Keratinocyte (primary cell): ENCODE measurements at regions not wholly inside any gene's neighbourhood (a gene's known extent, or its start where the extent isn't known, plus 50 kb on each side); places are given as distances from the start of the nearest gene placed in this dataset.

ENCODE experiments used
- DNase-seq: peaks from one replicate; pipeline ENCODE4 v3.0.0-alpha.2; 2011; ENCODE audit warnings: low read depth, missing footprints, low spot score
- FAIRE-seq: peaks from 2 replicates; lab custom pipeline; 2011; peaks lifted over from hg19 to GRCh38; lab: Jason Lieb, UNC
- H2AFZ ChIP-seq: 2 replicates; pipeline ENCODE4 v1.6.0; 2012; ENCODE audit warnings: low read length, control low read depth, inconsistent platforms; ENCODE audit not compliant: control insufficient read depth
- H3K27ac ChIP-seq: 2 replicates; pipeline ENCODE4 v1.5.1; 2011; ENCODE audit warnings: low read length; ENCODE audit not compliant: control insufficient read depth, insufficient read depth
- H3K27me3 ChIP-seq: 3 replicates; pipeline ENCODE4 v1.6.0; 2011; ENCODE audit warnings: low read length; ENCODE audit not compliant: control insufficient read depth, insufficient read depth; ENCODE audit errors: extremely low read depth
- H3K36me3 ChIP-seq, 2 experiments: 2 replicates in 1 of 2; 3 replicates in 1 of 2; pipeline ENCODE4 v1.5.1; 2011; ENCODE audit warnings: low read length in 2 of 2, mild to moderate bottlenecking in 1 of 2; ENCODE audit not compliant: control insufficient read depth in 2 of 2, insufficient read depth in 2 of 2; ENCODE audit errors: extremely low read depth in 1 of 2
- H3K4me1 ChIP-seq: 3 replicates; pipeline ENCODE4 v1.5.1; 2011; ENCODE audit warnings: low read length; ENCODE audit not compliant: control insufficient read depth, insufficient read depth; ENCODE audit errors: extremely low read depth
- H3K4me2 ChIP-seq: 3 replicates; pipeline ENCODE4 v1.6.0; 2011; ENCODE audit warnings: low read depth, low read length; ENCODE audit not compliant: control insufficient read depth, insufficient read depth; ENCODE audit errors: extremely low read depth
- H3K4me3 ChIP-seq, 3 experiments: fragments of 200-600 bp in 1 of 3; sonication (generic) in 1 of 3; 2 replicates in 2 of 3; 3 replicates in 1 of 3; pipeline ENCODE4 v1.5.1; 2011 to 2016; ENCODE audit warnings: low read length in 3 of 3, mild to moderate bottlenecking in 3 of 3, control low read depth in 2 of 3, inconsistent platforms in 1 of 3, low read depth in 1 of 3, mixed read lengths in 1 of 3, mixed run types in 1 of 3, moderate library complexity in 1 of 3; ENCODE audit not compliant: control insufficient read depth in 2 of 3, insufficient read depth in 2 of 3; ENCODE audit errors: extremely low read depth in 1 of 3
- H3K79me2 ChIP-seq: 2 replicates; pipeline ENCODE4 v1.6.0; 2012; ENCODE audit warnings: low read length; ENCODE audit not compliant: control insufficient read depth, insufficient read depth
- H3K9ac ChIP-seq: 3 replicates; pipeline ENCODE4 v1.6.0; 2011; ENCODE audit warnings: low read length; ENCODE audit not compliant: control insufficient read depth, insufficient read depth; ENCODE audit errors: extremely low read depth
- H3K9me1 ChIP-seq: 3 replicates; pipeline ENCODE4 v1.6.0; 2011; ENCODE audit warnings: low read length; ENCODE audit not compliant: control insufficient read depth, insufficient read depth; ENCODE audit errors: extremely low read depth
- H3K9me3 ChIP-seq: 2 replicates; pipeline ENCODE4 v1.5.1; 2012; ENCODE audit warnings: low read depth, low read length; ENCODE audit not compliant: control insufficient read depth
- H4K20me1 ChIP-seq: 3 replicates; pipeline ENCODE4 v1.6.0; 2011; ENCODE audit warnings: low read length; ENCODE audit not compliant: control insufficient read depth, insufficient read depth; ENCODE audit errors: extremely low read depth
- EZH2 ChIP-seq: IDR thresholded peaks from one replicate; pipeline ENCODE4 v1.6.1; 2012; ENCODE audit warnings: inconsistent platforms, mild to moderate bottlenecking, low read length, moderate library complexity
- dilution Hi-C: fragments of 300-500 bp; cut with MboI; formaldehyde crosslinking; loops from one replicate; pipeline ENCODE4 v1.7.0; 2020; ENCODE audit warnings: low sequenced_read_pairs; ENCODE audit not compliant: extremely low pct_ligation_motif_present
- TF ChIP-seq, protein P1 (sequence below), 3 experiments: IDR thresholded peaks in 1 of 3; conservative IDR thresholded peaks in 1 of 3; optimal IDR thresholded peaks in 1 of 3; 2 replicates in 2 of 3; 3 replicates in 1 of 3; pipeline versions ENCODE3 to v1.5.1; 2011; ENCODE audit warnings: low read length in 3 of 3, mild to moderate bottlenecking in 3 of 3, moderate library complexity in 2 of 3, control low read depth in 1 of 3, inconsistent platforms in 1 of 3; ENCODE audit not compliant: insufficient read depth in 2 of 3; ENCODE audit errors: extremely low read depth in 1 of 3

GRCh38 chr11:70899616-70900015, 352.8 kb downstream of the SHANK2 start:
- dilution Hi-C loops: no loop called here
- FAIRE-seq: no peak
- H3K9ac ChIP-seq: no peak overlapping the region
- no peaks in the 10 kb centered on the region for H3K4me1 ChIP-seq
- H3K4me3 ChIP-seq: no peak overlapping the region
- no peak overlapping the region for H3K27ac ChIP-seq
- no peaks in the 10 kb centered on the region for H3K27me3 ChIP-seq
- no peaks in the 10 kb centered on the region for H3K79me2 ChIP-seq
- no peaks in the 10 kb centered on the region for H3K36me3 ChIP-seq
- H3K9me3 ChIP-seq: peaks cover 7% of the 10 kb centered on the region
- H4K20me1 ChIP-seq: no peaks in the 10 kb centered on the region
- DNase-seq: no peak
- no peak overlapping the region for H2AFZ ChIP-seq
- no peak for TF ChIP-seq EZH2
- TF ChIP-seq, protein P1, sequence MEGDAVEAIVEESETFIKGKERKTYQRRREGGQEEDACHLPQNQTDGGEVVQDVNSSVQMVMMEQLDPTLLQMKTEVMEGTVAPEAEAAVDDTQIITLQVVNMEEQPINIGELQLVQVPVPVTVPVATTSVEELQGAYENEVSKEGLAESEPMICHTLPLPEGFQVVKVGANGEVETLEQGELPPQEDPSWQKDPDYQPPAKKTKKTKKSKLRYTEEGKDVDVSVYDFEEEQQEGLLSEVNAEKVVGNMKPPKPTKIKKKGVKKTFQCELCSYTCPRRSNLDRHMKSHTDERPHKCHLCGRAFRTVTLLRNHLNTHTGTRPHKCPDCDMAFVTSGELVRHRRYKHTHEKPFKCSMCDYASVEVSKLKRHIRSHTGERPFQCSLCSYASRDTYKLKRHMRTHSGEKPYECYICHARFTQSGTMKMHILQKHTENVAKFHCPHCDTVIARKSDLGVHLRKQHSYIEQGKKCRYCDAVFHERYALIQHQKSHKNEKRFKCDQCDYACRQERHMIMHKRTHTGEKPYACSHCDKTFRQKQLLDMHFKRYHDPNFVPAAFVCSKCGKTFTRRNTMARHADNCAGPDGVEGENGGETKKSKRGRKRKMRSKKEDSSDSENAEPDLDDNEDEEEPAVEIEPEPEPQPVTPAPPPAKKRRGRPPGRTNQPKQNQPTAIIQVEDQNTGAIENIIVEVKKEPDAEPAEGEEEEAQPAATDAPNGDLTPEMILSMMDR (optimal IDR thresholded peaks at IDR 0.05 in 1 of 3, IDR thresholded peaks at IDR 0.05 in 1 of 3, conservative IDR thresholded peaks at IDR 0.05 in 1 of 3; ENCODE audit: extremely low read depth in 1 of 3, insufficient read depth in 2 of 3, low read length in 3 of 3): no peak
- no peak overlapping the region for H3K4me2 ChIP-seq
- H3K9me1 ChIP-seq: no peaks in the 10 kb centered on the region

DNA sequence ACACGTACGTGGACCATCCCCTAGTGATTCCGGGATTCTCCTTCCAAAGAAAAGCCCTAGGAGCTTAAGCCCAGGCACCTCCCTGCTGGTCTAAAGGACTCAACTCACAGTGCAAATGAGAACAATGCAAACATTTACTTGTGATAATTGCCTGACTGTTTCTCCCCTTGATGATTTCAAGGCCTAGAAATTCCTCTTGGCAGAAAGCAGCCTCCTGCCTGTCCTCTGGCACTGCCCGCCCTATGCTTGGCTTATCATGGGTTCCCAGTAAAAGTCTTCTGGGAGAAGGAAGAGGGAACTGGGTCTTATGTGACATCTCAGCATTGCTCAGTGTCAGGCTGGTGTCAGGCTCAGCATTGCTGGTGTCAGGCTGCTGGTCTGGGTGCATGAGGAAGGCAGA, 351.8 kb downstream of the SHANK2 start:
- DNase-seq (no peak), FAIRE-seq (no peak)
- TF ChIP-seq EZH2: no peak
- TF ChIP-seq, protein P1 (optimal IDR thresholded peaks at IDR 0.05 in 1 of 3, IDR thresholded peaks at IDR 0.05 in 1 of 3, conservative IDR thresholded peaks at IDR 0.05 in 1 of 3; ENCODE audit: extremely low read depth in 1 of 3, insufficient read depth in 2 of 3, low read length in 3 of 3): no peak
- Histone ChIP-seq H2AFZ (no peak overlapping the region), H3K4me2 (no peak overlapping the region), H3K79me2 (no peaks in the 10 kb centered on the region), H3K27me3 (no peaks in the 10 kb centered on the region), H3K36me3 (no peaks in the 10 kb centered on the region), H3K27ac (no peak overlapping the region), H3K9me3 (peaks cover 7% of the 10 kb centered on the region), H3K4me1 (no peaks in the 10 kb centered on the region), H3K4me3 (no peak overlapping the region), H3K9ac (no peak overlapping the region), H3K9me1 (no peaks in the 10 kb centered on the region), H4K20me1 (no peaks in the 10 kb centered on the region)
- dilution Hi-C loops: no loop called here
